SK-N-SH treated with all-trans-retinoic acid at 6 μM for 48 hours (cell line): ENCODE measurements at regions not wholly inside any gene's neighbourhood (a gene's known extent, or its start where the extent isn't known, plus 50 kb on each side); places are given as distances from the start of the nearest gene placed in this dataset.

Experiments used
- ATAC-seq: fragments of 200-7000 bp; cut with Tn5 transposase; 3 replicates; pipeline ENCODE4 v1.9.1; 2020; ENCODE audit warnings: mild to moderate bottlenecking, moderate library complexity
- BACH2 ChIP-seq: fragments of 250-450 bp; sonication (Bioruptor Pico); IDR thresholded peaks from 2 replicates; pipeline ENCODE4 v1.9.0; 2021; ENCODE audit warnings: mild to moderate bottlenecking, borderline replicate concordance
- CREB5 ChIP-seq: fragments of 250-450 bp; sonication (Bioruptor Pico); IDR thresholded peaks from 2 replicates; pipeline ENCODE4 v1.5.1; 2020; ENCODE audit warnings: low read depth, mild to moderate bottlenecking, moderate library complexity
- CSDC2 ChIP-seq: fragments of 250-450 bp; sonication (Bioruptor Pico); IDR thresholded peaks from 2 replicates; pipeline ENCODE4 v1.5.0; 2020; ENCODE audit warnings: mild to moderate bottlenecking, moderate library complexity
- CSRNP3 ChIP-seq: fragments of 250-450 bp; sonication (Bioruptor Pico); IDR thresholded peaks from 2 replicates; pipeline ENCODE4 v1.5.1; 2021; ENCODE audit warnings: mild to moderate bottlenecking, moderate library complexity
- ESRRG ChIP-seq: fragments of 250-450 bp; sonication (Bioruptor Pico); IDR thresholded peaks from 2 replicates; pipeline ENCODE4 v1.6.1; 2021; ENCODE audit warnings: mild to moderate bottlenecking
- GLIS3 ChIP-seq: fragments of 250-450 bp; sonication (Bioruptor Pico); IDR thresholded peaks from 2 replicates; pipeline ENCODE4 v1.5.0; 2020; ENCODE audit warnings: mild to moderate bottlenecking, moderate library complexity
- ISL1 ChIP-seq: fragments of 250-450 bp; sonication (Bioruptor Pico); IDR thresholded peaks from 2 replicates; pipeline ENCODE4 v2.1.2; 2022; ENCODE audit warnings: mild to moderate bottlenecking, moderate library complexity
- OSR1 ChIP-seq: fragments of 250-450 bp; sonication (Bioruptor Pico); IDR thresholded peaks from 2 replicates; pipeline ENCODE4 v1.8.0; 2022; ENCODE audit warnings: moderate library complexity, mild to moderate bottlenecking, inconsistent platforms
- PATZ1 ChIP-seq: fragments of 250-450 bp; sonication (Bioruptor Pico); IDR thresholded peaks from 2 replicates; pipeline ENCODE4 v1.8.0; 2020; ENCODE audit warnings: mild to moderate bottlenecking, moderate library complexity, borderline replicate concordance
- PPARA ChIP-seq: fragments of 250-450 bp; sonication (Bioruptor Pico); IDR thresholded peaks from 2 replicates; pipeline ENCODE4 v1.5.0; 2020; ENCODE audit warnings: mild to moderate bottlenecking, borderline replicate concordance
- RARB ChIP-seq: fragments of 250-450 bp; sonication (Bioruptor Pico); IDR thresholded peaks from 2 replicates; pipeline ENCODE4 v1.8.0; 2021; ENCODE audit warnings: mild to moderate bottlenecking, moderate library complexity
- SNAI2 ChIP-seq: fragments of 250-450 bp; sonication (Bioruptor Pico); IDR thresholded peaks from 2 replicates; pipeline ENCODE4 v1.5.0; 2020; ENCODE audit warnings: mild to moderate bottlenecking, moderate library complexity
- TCF4 ChIP-seq: fragments of 250-450 bp; sonication (Bioruptor Pico); IDR thresholded peaks from 2 replicates; pipeline ENCODE4 v1.8.0; 2021; ENCODE audit warnings: mild to moderate bottlenecking, moderate library complexity, borderline replicate concordance
- TOX ChIP-seq: fragments of 250-450 bp; sonication (Bioruptor Pico); IDR thresholded peaks from 2 replicates; pipeline ENCODE4 v1.8.0; 2021; ENCODE audit warnings: mild to moderate bottlenecking, moderate library complexity, borderline replicate concordance
- TSHZ2 ChIP-seq: fragments of 250-450 bp; sonication (Bioruptor Pico); IDR thresholded peaks from 2 replicates; pipeline ENCODE4 v1.5.0; 2020; ENCODE audit warnings: mild to moderate bottlenecking, moderate library complexity
- ZC3H10 ChIP-seq: fragments of 250-450 bp; sonication (Bioruptor Pico); IDR thresholded peaks from 2 replicates; pipeline ENCODE4 v1.5.1; 2021; ENCODE audit warnings: mild to moderate bottlenecking, moderate library complexity
- ZFP3 ChIP-seq: fragments of 250-450 bp; sonication (Bioruptor Pico); IDR thresholded peaks from 2 replicates; pipeline ENCODE4 v1.5.0; 2020; ENCODE audit warnings: mild to moderate bottlenecking, moderate library complexity
- ZNF565 ChIP-seq: fragments of 450-650 bp; formaldehyde crosslinking; conservative IDR thresholded peaks from 2 replicates; pipeline ENCODE4 v1.5.0; 2020; ENCODE audit warnings: low read depth, mild to moderate bottlenecking, moderate library complexity
- ZNF70 ChIP-seq: fragments of 450-650 bp; formaldehyde crosslinking; IDR thresholded peaks from 2 replicates; pipeline ENCODE4 v1.5.0; 2020; ENCODE audit warnings: mild to moderate bottlenecking, moderate library complexity

- no peak for ATAC-seq
- no peak for TF ChIP-seq ZNF70
- TF ChIP-seq TOX: no peak
Observed at GRCh38 chr2:7681881-7682461, 764.8 kb downstream of the RNF144A start.

GRCh38 chr2:7683196-7683595 is 766.0 kb downstream of the RNF144A start:
- no peak for ATAC-seq
- TF ChIP-seq GLIS3 (CRISPR knock-in tag) (no peak), ZNF565 (CRISPR knock-in tag) (no peak), ZC3H10 (no peak), CSDC2 (CRISPR knock-in tag) (no peak), CSRNP3 (CRISPR knock-in tag) (no peak), ISL1 (no peak), ZFP3 (CRISPR knock-in tag) (no peak), TSHZ2 (CRISPR knock-in tag) (no peak), BACH2 (CRISPR knock-in tag) (no peak), ESRRG (CRISPR knock-in tag) (no peak), PATZ1 (CRISPR knock-in tag) (no peak), TOX (no peak), TCF4 (no peak), CREB5 (CRISPR knock-in tag) (no peak)

- no peak for ATAC-seq
- TF ChIP-seq ZNF70 (no peak), SNAI2 (CRISPR knock-in tag) (no peak), RARB (CRISPR knock-in tag) (no peak), ZFP3 (CRISPR knock-in tag) (no peak), TOX (no peak), ZNF565 (CRISPR knock-in tag) (no peak), OSR1 (CRISPR knock-in tag) (no peak), PPARA (CRISPR knock-in tag) (no peak)
- TF ChIP-seq, all 23 proteins: peak for 0
Observed at GRCh38 chr2:7683708-7684107, 766.5 kb downstream of the RNF144A start.

- peak; percentile 76 for ATAC-seq
- no peak for TF ChIP-seq TSHZ2 (CRISPR knock-in tag)
Observed at GRCh38 chr2:7685342-7686015, 768.3 kb downstream of the RNF144A start.
